Gastrocnemius medialis (tissue), 4 donors: ENCODE measurements at regions not wholly inside any gene's neighbourhood (a gene's known extent, or its start where the extent isn't known, plus 50 kb on each side); places are given as distances from the start of the nearest gene placed in this dataset.

Source experiments
- ATAC-seq, 2 donors: fragments of 150-250 bp; one replicate each; pipeline ENCODE4 v1.9.1; 2016
- DNase-seq, 2 donors: peaks; one replicate each; pipeline ENCODE4 v3.0.0-alpha.2; 2019
- H3K27ac ChIP-seq, 4 donors: fragments of 200-600 bp; sonication (generic); 1 replicate in 1 of 4; 2 replicates in 3 of 4; pipeline ENCODE4 v1.5.1; 2016 to 2018; ENCODE audit warnings: mild to moderate bottlenecking in 2 of 4, moderate library complexity in 1 of 4
- H3K27me3 ChIP-seq, 3 donors: fragments of 200-600 bp; sonication (generic) in 2 of 3; 1 replicate in 1 of 3; 2 replicates in 2 of 3; pipeline versions ENCODE4 v1.5.1 to v1.6.0; 2016 to 2019; ENCODE audit warnings: mild to moderate bottlenecking in 1 of 3, moderate library complexity in 1 of 3
- H3K36me3 ChIP-seq, 2 donors: fragments of 200-600 bp; sonication (generic) in 1 of 2; one replicate each; pipeline ENCODE4 v1.5.1; 2017 to 2018
- H3K4me1 ChIP-seq, 2 donors: fragments of 200-600 bp; sonication (generic) in 1 of 2; one replicate each; pipeline ENCODE4 v1.5.1; 2016 to 2017; ENCODE audit warnings: mild to moderate bottlenecking in 2 of 2
- H3K4me3 ChIP-seq, 4 donors: fragments of 200-600 bp; sonication (generic) in 3 of 4; 1 replicate in 1 of 4; 2 replicates in 3 of 4; pipeline ENCODE4 v1.5.1; 2016 to 2019; ENCODE audit warnings: mild to moderate bottlenecking in 2 of 4
- H3K9me3 ChIP-seq, 3 donors: fragments of 200-600 bp; sonication (generic) in 2 of 3; 1 replicate in 1 of 3; 2 replicates in 2 of 3; pipeline ENCODE4 v1.5.1; 2016 to 2019
- CTCF ChIP-seq, 5 experiments: fragments of 450-650 bp in 3 of 5; fragments of 200-600 bp in 2 of 5; sonication (generic) in 2 of 5; IDR thresholded peaks in 4 of 5; conservative IDR thresholded peaks in 1 of 5; 1 replicate in 4 of 5; 2 replicates in 1 of 5; pipeline ENCODE4 v1.5.1; 2016 to 2019; ENCODE audit warnings: antibody characterized with exemption in 5 of 5, mild to moderate bottlenecking in 3 of 5, moderate library complexity in 3 of 5
- POLR2A ChIP-seq, 2 donors: fragments of 450-650 bp; IDR thresholded peaks; one replicate each; pipeline ENCODE4 v1.6.1; 2017; ENCODE audit warnings: antibody characterized with exemption in 2 of 2, mild to moderate bottlenecking in 2 of 2, moderate library complexity in 2 of 2
- in situ Hi-C, 4 donors: fragments of 200-750 bp; cut with MboI; loops; one replicate each; pipeline versions ENCODE4 v1.15.0 to v1.8.0; 2017; ENCODE audit warnings: low sequenced_read_pairs in 4 of 4
- intact Hi-C: fragments of 100-400 bp; cut with DNase I; formaldehyde crosslinking; loops from one replicate; pipeline ENCODE4 v1.15.1; 2023; ENCODE audit warnings: low total_unique reads

- DNase-seq (no peak), ATAC-seq (no peak)
- Histone ChIP-seq H3K4me3 (no peak overlapping the region), H3K9me3 (no peaks in the 10 kb centered on the region), H3K4me1 (no peaks in the 10 kb centered on the region), H3K27me3 (no peaks in the 10 kb centered on the region), H3K27ac (no peak overlapping the region), H3K36me3 (no peaks in the 10 kb centered on the region)
- TF ChIP-seq POLR2A (IDR thresholded peaks at IDR 0.05) (no peak), CTCF (IDR thresholded peaks at IDR 0.05 in 4 of 5, conservative IDR thresholded peaks at IDR 0.05 in 1 of 5) (no peak)
- in situ Hi-C loops: no loop called here
- intact Hi-C loops: no loop called here
Observed at GRCh38 chr20:48238326-48238725, 453.0 kb upstream of the SULF2 start.

- Histone ChIP-seq H3K9me3 (no peaks in the 10 kb centered on the region), H3K27me3 (no peaks in the 10 kb centered on the region), H3K36me3 (no peaks in the 10 kb centered on the region), H3K4me3 (no peak overlapping the region), H3K4me1 (no peaks in the 10 kb centered on the region), H3K27ac (no peak overlapping the region)
- DNase-seq (no peak), ATAC-seq (no peak)
- TF ChIP-seq POLR2A (IDR thresholded peaks at IDR 0.05): no peak
- no peak for TF ChIP-seq CTCF (IDR thresholded peaks at IDR 0.05 in 4 of 5, conservative IDR thresholded peaks at IDR 0.05 in 1 of 5)
- in situ Hi-C loops (no loop called here), intact Hi-C loops (no loop called here)
Observed at GRCh38 chr20:48236000-48236970, 451.0 kb upstream of the SULF2 start.

GRCh38 chr20:48234951-48235350 lies 449.7 kb upstream of the SULF2 start:
- Histone ChIP-seq H3K27me3 (no peaks in the 10 kb centered on the region), H3K27ac (no peak overlapping the region), H3K9me3 (no peaks in the 10 kb centered on the region), H3K36me3 (no peaks in the 10 kb centered on the region), H3K4me1 (no peaks in the 10 kb centered on the region), H3K4me3 (no peak overlapping the region)
- no peak for DNase-seq
- no peak for ATAC-seq
- in situ Hi-C loops: no loop called here
- TF ChIP-seq CTCF (IDR thresholded peaks at IDR 0.05 in 4 of 5, conservative IDR thresholded peaks at IDR 0.05 in 1 of 5) (no peak), POLR2A (IDR thresholded peaks at IDR 0.05) (no peak)
- intact Hi-C loops: no loop called here

GRCh38 chr20:48231253-48231930 lies 446.1 kb upstream of the SULF2 start:
- Histone ChIP-seq H3K27me3 (no peaks in the 10 kb centered on the region), H3K27ac (no peak overlapping the region), H3K4me3 (no peak overlapping the region), H3K36me3 (no peaks in the 10 kb centered on the region), H3K4me1 (no peaks in the 10 kb centered on the region), H3K9me3 (no peaks in the 10 kb centered on the region)
- DNase-seq (no peak), ATAC-seq (no peak)
- intact Hi-C loops: no loop called here
- in situ Hi-C loops: no loop called here
- no peak for TF ChIP-seq CTCF (IDR thresholded peaks at IDR 0.05 in 4 of 5, conservative IDR thresholded peaks at IDR 0.05 in 1 of 5)
- TF ChIP-seq POLR2A (IDR thresholded peaks at IDR 0.05): no peak
